ENCODE measurements at regions not wholly inside any gene's neighbourhood (a gene's known extent, or its start where the extent isn't known, plus 50 kb on each side); places are given as distances from the start of the nearest gene placed in this dataset.
A peak's percentile ranks its signal among the peaks of the same experiment; 100 is the strongest.

DNA sequence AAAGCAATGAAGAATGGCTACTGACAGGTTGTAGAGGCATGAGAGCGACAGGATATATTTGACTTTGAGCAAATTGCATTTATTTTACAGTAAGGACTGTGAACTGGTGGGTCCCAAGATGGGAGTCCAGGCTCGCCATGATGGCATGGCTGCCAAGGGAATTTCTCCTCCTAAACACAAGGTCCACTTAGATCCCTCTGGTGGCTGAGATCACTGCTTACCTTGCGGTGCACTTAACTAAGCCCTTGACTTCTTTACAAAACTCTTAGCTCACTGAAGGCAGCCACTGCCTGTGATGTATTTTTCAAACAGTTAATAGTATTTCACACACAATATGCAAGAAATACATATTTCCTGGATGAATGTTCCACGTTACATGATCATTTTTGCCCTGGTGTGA is 50.3 kb upstream of the SORBS2 start:
- 96 to 97% methylated on average over 4 of the region's 4 CpGs for WGBS, 2 donors
- ATAC-seq (ENCODE audit: low FRiP score) (no peak), DNase-seq (no peak)
- Histone ChIP-seq H3K27ac (ENCODE audit: low read depth in 1 of 2, low read length in 2 of 2) (no peak overlapping the region), H3K9me3 (ENCODE audit: control insufficient read depth, low read length) (no peaks in the 10 kb centered on the region), H3K36me3 (ENCODE audit: control insufficient read depth in 1 of 2, insufficient read depth in 2 of 2, low read length in 1 of 2) (no peaks in the 10 kb centered on the region), H3K4me1 (ENCODE audit: control insufficient read depth in 1 of 2, insufficient read depth in 2 of 2, low read length in 2 of 2) (no peaks in the 10 kb centered on the region), H3K4me3 (ENCODE audit: low read length in 2 of 2) (no peak overlapping the region), H3K27me3 (ENCODE audit: control insufficient read depth in 1 of 2, insufficient read depth in 2 of 2, low read length in 1 of 2) (no peaks in the 10 kb centered on the region)
- intact Hi-C loops (cut with DNase I): loop anchor here in 1 of 2 donors (10.0 kb wide), 1 partner anchor 88 kb away; no protein-coding TSS in a partner anchor

DNA sequence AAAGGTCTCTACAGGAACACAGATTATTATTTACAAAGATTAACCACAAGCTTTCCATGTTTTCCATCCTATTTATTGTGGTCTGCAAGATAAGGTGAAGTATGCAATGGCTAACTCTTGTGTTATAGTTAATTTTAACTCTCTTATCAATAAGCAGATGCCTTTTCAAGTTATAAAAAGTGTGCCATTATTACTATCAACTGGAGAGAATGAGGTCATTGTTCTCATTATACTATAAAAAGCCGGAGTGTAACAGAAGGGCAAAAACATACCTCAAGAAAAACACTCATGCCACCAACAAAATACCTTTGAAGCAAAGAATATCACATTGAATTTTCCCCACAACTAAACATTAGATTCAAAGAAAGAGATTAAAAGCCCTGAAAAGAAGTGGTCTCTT is 52.0 kb upstream of the SORBS2 start:
- H3K27ac ChIP-seq (ENCODE audit: low read depth in 1 of 2, low read length in 2 of 2): no peak overlapping the region
- ATAC-seq (ENCODE audit: low FRiP score) (no peak), DNase-seq (no peak)
- H3K27me3 ChIP-seq (ENCODE audit: control insufficient read depth in 1 of 2, insufficient read depth in 2 of 2, low read length in 1 of 2): no peaks in the 10 kb centered on the region
- 5 to 10% methylated on average over 1 of the region's 1 CpG for WGBS, 2 donors
- peaks cover 0 to 5% of the 10 kb centered on the region in 2 donors for H3K4me1 ChIP-seq (ENCODE audit: control insufficient read depth in 1 of 2, insufficient read depth in 2 of 2, low read length in 2 of 2)
- no peaks in the 10 kb centered on the region for H3K36me3 ChIP-seq (ENCODE audit: control insufficient read depth in 1 of 2, insufficient read depth in 2 of 2, low read length in 1 of 2)
- no peak overlapping the region for H3K4me3 ChIP-seq (ENCODE audit: low read length in 2 of 2)
- intact Hi-C loops (cut with DNase I): loop anchor here in 1 of 2 donors (10.0 kb wide), 1 partner anchor 89 kb away; no protein-coding TSS in a partner anchor
- no peaks in the 10 kb centered on the region for H3K9me3 ChIP-seq (ENCODE audit: control insufficient read depth, low read length)

DNA sequence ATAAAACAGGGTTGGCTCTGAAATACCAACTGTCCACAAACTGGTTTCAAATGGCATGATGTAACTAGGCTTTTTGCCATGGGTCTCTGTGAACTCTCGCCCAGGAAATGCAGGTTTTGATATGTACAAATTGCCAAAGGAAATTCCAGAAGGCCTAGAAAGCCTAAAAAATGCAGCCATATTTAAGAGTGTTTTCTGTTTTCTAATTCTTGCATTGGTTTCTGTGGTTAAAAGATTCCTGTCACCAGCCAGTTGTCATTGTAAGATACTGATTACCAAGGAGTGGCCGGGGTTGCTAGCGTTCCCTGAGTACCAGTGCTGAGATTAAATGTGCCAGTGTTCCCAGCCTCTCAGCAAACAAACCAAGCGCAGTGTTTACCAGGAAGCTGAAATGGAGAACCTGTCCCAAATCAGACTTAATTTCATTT is 53.9 kb upstream of the SORBS2 start:
- ATAC-seq (ENCODE audit: low FRiP score) (no peak), DNase-seq (no peak)
- intact Hi-C loops (cut with DNase I): loop anchor here in 1 of 2 donors (5.0 to 10.0 kb wide), 2 partner anchors 91 to 161 kb away; no protein-coding TSS in a partner anchor
- Histone ChIP-seq H3K4me3 (ENCODE audit: low read length in 2 of 2) (no peak overlapping the region), H3K27me3 (ENCODE audit: control insufficient read depth in 1 of 2, insufficient read depth in 2 of 2, low read length in 1 of 2) (no peaks in the 10 kb centered on the region), H3K4me1 (ENCODE audit: control insufficient read depth in 1 of 2, insufficient read depth in 2 of 2, low read length in 2 of 2) (peaks cover 0 to 9% of the 10 kb centered on the region in 2 donors), H3K9me3 (ENCODE audit: control insufficient read depth, low read length) (no peaks in the 10 kb centered on the region), H3K27ac (ENCODE audit: low read depth in 1 of 2, low read length in 2 of 2) (peak overlapping the region; percentile 6 to 56), H3K36me3 (ENCODE audit: control insufficient read depth in 1 of 2, insufficient read depth in 2 of 2, low read length in 1 of 2) (no peaks in the 10 kb centered on the region)
- WGBS, 2 donors: 17 to 23% methylated on average over 4 of the region's 4 CpGs

DNA sequence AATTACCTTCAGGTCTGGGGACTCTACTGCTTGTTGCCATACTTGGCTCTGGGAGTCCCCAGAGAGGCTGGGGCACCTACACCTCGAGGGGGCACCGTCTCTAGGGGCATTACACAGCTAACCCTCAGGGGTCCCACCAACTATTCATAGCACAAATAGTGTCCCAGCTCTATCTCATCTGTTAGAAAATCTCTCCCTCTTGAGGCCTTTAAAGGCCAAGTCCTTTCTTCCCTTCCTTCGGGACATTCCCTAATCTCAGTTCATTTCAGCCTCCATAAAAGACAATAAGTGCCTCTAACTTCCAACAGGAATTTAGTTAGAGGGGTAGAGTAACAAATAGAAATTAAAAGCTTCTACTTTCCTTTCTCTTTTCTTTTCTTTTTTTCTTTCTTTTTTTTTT is 55.8 kb upstream of the SORBS2 start:
- 75 to 76% methylated on average over 3 of the region's 3 CpGs for WGBS, 2 donors
- peak overlapping the region; percentile 26 to 90 for H3K27ac ChIP-seq (ENCODE audit: low read depth in 1 of 2, low read length in 2 of 2)
- no peak overlapping the region for H3K4me3 ChIP-seq (ENCODE audit: low read length in 2 of 2)
- no peak for ATAC-seq (ENCODE audit: low FRiP score)
- no peaks in the 10 kb centered on the region for H3K9me3 ChIP-seq (ENCODE audit: control insufficient read depth, low read length)
- no peaks in the 10 kb centered on the region for H3K36me3 ChIP-seq (ENCODE audit: control insufficient read depth in 1 of 2, insufficient read depth in 2 of 2, low read length in 1 of 2)
- H3K27me3 ChIP-seq (ENCODE audit: control insufficient read depth in 1 of 2, insufficient read depth in 2 of 2, low read length in 1 of 2): no peaks in the 10 kb centered on the region
- no peak for DNase-seq
- peaks cover 0 to 9% of the 10 kb centered on the region in 2 donors for H3K4me1 ChIP-seq (ENCODE audit: control insufficient read depth in 1 of 2, insufficient read depth in 2 of 2, low read length in 2 of 2)
- intact Hi-C loops (cut with DNase I): loop anchor here in 1 of 2 donors (5.0 to 10.0 kb wide), 2 partner anchors 93 to 160 kb away; no protein-coding TSS in a partner anchor

DNA sequence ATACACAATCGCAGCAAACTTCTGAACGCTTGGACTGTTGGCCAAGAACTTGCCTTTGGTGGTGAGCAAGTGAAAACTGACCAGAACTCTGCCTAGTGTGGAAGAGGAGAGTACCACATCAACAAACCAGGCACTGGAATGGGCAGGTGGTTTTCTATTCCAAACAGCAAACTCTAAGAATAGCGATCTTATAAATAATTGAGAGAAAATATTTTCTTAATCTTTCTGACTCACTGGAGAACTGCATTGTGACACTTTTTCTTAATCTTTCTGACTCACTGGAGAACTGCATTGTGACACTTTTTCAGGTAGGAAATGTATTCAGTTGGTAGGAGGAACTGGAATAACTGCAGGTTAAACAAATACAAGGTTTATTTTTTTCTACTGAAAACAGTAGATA is 57.0 kb upstream of the SORBS2 start:
- ATAC-seq (ENCODE audit: low FRiP score) (peak; percentile 5), DNase-seq (no peak)
- Histone ChIP-seq H3K36me3 (ENCODE audit: control insufficient read depth in 1 of 2, insufficient read depth in 2 of 2, low read length in 1 of 2) (no peaks in the 10 kb centered on the region), H3K27ac (ENCODE audit: low read depth in 1 of 2, low read length in 2 of 2) (peak overlapping the region; percentile 64 to 88), H3K27me3 (ENCODE audit: control insufficient read depth in 1 of 2, insufficient read depth in 2 of 2, low read length in 1 of 2) (no peaks in the 10 kb centered on the region), H3K9me3 (ENCODE audit: control insufficient read depth, low read length) (no peaks in the 10 kb centered on the region), H3K4me1 (ENCODE audit: control insufficient read depth in 1 of 2, insufficient read depth in 2 of 2, low read length in 2 of 2) (peaks cover 0 to 9% of the 10 kb centered on the region in 2 donors), H3K4me3 (ENCODE audit: low read length in 2 of 2) (no peak overlapping the region)
- intact Hi-C loops (cut with DNase I): loop anchor here in 1 of 2 donors (5.0 to 10.0 kb wide), 2 partner anchors 94 to 158 kb away; no protein-coding TSS in a partner anchor
- WGBS, 2 donors: 15 to 17% methylated on average over 3 of the region's 3 CpGs

DNA sequence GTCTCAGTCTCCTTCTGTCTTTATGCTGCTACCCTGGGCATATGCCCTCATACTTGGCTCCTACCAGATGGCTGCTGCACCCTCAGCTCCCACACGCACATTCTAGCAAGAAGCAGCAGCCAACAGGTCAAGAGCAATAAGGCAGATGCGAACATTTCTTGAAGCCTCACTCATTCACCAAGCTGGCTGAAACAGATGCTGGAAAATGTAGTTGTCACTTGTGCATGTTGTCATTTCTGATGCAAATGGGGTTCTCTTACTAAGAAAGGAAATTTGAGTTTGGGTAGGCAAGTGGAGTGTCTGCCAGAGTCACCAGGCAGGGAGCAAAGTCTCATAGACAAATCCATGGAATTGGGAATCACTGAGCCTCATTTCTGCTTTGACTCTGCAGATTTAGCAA is 57.4 kb upstream of the SORBS2 start:
- Histone ChIP-seq H3K9me3 (ENCODE audit: control insufficient read depth, low read length) (no peaks in the 10 kb centered on the region), H3K36me3 (ENCODE audit: control insufficient read depth in 1 of 2, insufficient read depth in 2 of 2, low read length in 1 of 2) (no peaks in the 10 kb centered on the region), H3K27ac (ENCODE audit: low read depth in 1 of 2, low read length in 2 of 2) (peak overlapping the region in 1 of 2 donors; percentile 63), H3K4me1 (ENCODE audit: control insufficient read depth in 1 of 2, insufficient read depth in 2 of 2, low read length in 2 of 2) (peaks cover 0 to 9% of the 10 kb centered on the region in 2 donors), H3K4me3 (ENCODE audit: low read length in 2 of 2) (no peak overlapping the region), H3K27me3 (ENCODE audit: control insufficient read depth in 1 of 2, insufficient read depth in 2 of 2, low read length in 1 of 2) (no peaks in the 10 kb centered on the region)
- WGBS, 2 donors: 15 to 24% methylated on average over 2 of the region's 2 CpGs
- intact Hi-C loops (cut with DNase I): loop anchor here in 1 of 2 donors (5.0 to 10.0 kb wide), 2 partner anchors 95 to 158 kb away; no protein-coding TSS in a partner anchor
- no peak for DNase-seq
- no peak for ATAC-seq (ENCODE audit: low FRiP score)

DNA sequence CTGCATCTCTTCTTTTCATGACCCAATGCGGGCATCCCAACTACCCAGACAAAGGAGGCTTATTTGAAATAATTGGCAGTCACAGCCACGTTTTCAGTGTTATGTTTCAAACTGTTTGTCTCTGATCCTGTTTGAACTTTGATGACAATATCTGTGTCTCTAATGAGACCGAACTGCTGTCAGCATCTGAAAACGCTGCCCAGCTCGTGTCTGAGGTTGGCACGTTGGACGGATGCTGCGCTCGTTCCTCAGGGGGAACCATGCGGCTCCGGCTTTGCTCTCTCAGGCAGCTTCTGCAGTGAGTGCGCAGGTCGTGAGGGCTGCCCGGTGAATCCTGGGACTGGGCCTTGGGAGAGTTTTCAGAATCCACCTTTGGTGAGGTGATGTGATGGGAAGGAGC is 58.4 kb upstream of the SORBS2 start:
- no peak for ATAC-seq (ENCODE audit: low FRiP score)
- H3K9me3 ChIP-seq (ENCODE audit: control insufficient read depth, low read length): no peaks in the 10 kb centered on the region
- 94 to 96% methylated on average over 14 of the region's 14 CpGs for WGBS, 2 donors

DNA sequence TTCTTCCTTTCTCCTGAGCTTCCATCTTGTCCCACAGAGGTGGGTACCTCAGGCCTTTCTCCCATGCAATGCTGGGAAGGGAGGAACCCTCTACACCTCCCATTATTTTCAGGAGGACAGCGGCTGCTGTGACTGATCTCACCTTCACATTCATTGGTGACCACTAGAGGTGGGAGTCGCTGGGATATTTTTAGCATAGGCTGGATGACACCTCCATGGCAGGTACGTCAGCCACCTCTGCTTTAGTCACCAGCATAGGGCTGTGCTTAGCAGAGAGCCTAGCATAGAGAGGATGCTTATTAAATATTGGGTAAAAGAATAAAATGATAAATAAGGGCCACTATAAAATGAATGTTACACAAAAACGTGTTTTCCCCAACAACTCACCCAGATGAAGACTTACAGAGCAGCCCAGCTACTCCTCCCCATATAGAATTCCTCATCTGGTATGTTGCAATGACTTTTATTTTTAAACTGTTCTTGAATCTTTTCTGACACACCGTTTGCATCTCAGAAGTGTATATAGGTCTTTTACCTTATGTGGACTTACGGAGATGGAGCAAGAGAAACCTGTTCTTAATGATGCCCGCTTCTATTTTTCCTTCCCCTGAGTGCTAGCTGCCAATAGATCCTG is 60.9 kb upstream of the SORBS2 start:
- WGBS, 2 donors: 81 to 85% methylated on average over 7 of the region's 7 CpGs
- no peak overlapping the region for H3K27ac ChIP-seq (ENCODE audit: low read depth in 1 of 2, low read length in 2 of 2)
- peaks cover 0 to 9% of the 10 kb centered on the region in 2 donors for H3K4me1 ChIP-seq (ENCODE audit: control insufficient read depth in 1 of 2, insufficient read depth in 2 of 2, low read length in 2 of 2)
- no peaks in the 10 kb centered on the region for H3K9me3 ChIP-seq (ENCODE audit: control insufficient read depth, low read length)
- no peaks in the 10 kb centered on the region for H3K36me3 ChIP-seq (ENCODE audit: control insufficient read depth in 1 of 2, insufficient read depth in 2 of 2, low read length in 1 of 2)
- no peak for ATAC-seq (ENCODE audit: low FRiP score)
- no peak for DNase-seq
- H3K4me3 ChIP-seq (ENCODE audit: low read length in 2 of 2): no peak overlapping the region
- intact Hi-C loops (cut with DNase I): no loop called here
- H3K27me3 ChIP-seq (ENCODE audit: control insufficient read depth in 1 of 2, insufficient read depth in 2 of 2, low read length in 1 of 2): no peaks in the 10 kb centered on the region

More for the DNA sequence above, 58.4 kb upstream of the SORBS2 start:
- Histone ChIP-seq H3K4me1 (ENCODE audit: control insufficient read depth in 1 of 2, insufficient read depth in 2 of 2, low read length in 2 of 2) (peaks cover 0 to 9% of the 10 kb centered on the region in 2 donors), H3K27me3 (ENCODE audit: control insufficient read depth in 1 of 2, insufficient read depth in 2 of 2, low read length in 1 of 2) (no peaks in the 10 kb centered on the region), H3K4me3 (ENCODE audit: low read length in 2 of 2) (no peak overlapping the region), H3K36me3 (ENCODE audit: control insufficient read depth in 1 of 2, insufficient read depth in 2 of 2, low read length in 1 of 2) (no peaks in the 10 kb centered on the region), H3K27ac (ENCODE audit: low read depth in 1 of 2, low read length in 2 of 2) (no peak overlapping the region)
- no peak for DNase-seq
- intact Hi-C loops (cut with DNase I): no loop called here

Data from aorta (tissue), 5 donors.